ENCODE measurements at regions not wholly inside any gene's neighbourhood (a gene's known extent, or its start where the extent isn't known, plus 50 kb on each side); places are given as distances from the start of the nearest gene placed in this dataset.

DNA sequence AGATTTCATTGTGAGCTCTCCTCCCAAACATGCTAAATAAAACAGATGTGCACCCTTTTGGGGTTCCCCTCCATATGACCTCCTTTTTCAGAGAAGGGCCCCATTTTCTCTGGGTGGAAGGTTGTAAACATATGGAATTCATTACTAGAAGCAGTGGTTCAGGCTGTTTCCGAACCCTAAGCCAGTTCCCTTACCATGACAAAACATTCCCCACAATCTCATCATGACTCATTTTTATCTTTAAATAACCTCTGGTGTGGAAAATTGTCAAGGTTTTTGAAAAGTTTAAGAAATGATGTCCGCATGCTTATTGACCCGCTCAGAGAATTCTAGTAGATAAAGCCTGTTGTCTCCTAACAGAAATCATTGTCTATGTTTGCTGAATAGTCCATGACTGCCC lies 127.3 kb upstream of the PIK3R1 start:
- no peak for TF ChIP-seq EP300 (IDR thresholded peaks at IDR 0.05)
- TF ChIP-seq POLR2A (IDR thresholded peaks at IDR 0.05): no peak
- TF ChIP-seq, protein P1, sequence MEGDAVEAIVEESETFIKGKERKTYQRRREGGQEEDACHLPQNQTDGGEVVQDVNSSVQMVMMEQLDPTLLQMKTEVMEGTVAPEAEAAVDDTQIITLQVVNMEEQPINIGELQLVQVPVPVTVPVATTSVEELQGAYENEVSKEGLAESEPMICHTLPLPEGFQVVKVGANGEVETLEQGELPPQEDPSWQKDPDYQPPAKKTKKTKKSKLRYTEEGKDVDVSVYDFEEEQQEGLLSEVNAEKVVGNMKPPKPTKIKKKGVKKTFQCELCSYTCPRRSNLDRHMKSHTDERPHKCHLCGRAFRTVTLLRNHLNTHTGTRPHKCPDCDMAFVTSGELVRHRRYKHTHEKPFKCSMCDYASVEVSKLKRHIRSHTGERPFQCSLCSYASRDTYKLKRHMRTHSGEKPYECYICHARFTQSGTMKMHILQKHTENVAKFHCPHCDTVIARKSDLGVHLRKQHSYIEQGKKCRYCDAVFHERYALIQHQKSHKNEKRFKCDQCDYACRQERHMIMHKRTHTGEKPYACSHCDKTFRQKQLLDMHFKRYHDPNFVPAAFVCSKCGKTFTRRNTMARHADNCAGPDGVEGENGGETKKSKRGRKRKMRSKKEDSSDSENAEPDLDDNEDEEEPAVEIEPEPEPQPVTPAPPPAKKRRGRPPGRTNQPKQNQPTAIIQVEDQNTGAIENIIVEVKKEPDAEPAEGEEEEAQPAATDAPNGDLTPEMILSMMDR (IDR thresholded peaks at IDR 0.05): no peak

Measured in stomach (tissue), 4 donors.